Posterior cingulate gyrus (tissue), 11 donors: ENCODE measurements at regions not wholly inside any gene's neighbourhood (a gene's known extent, or its start where the extent isn't known, plus 50 kb on each side); places are given as distances from the start of the nearest gene placed in this dataset.
A peak's percentile ranks its signal among the peaks of the same experiment; 100 is the strongest.

ENCODE experiments used
- DNase-seq, 10 donors: peaks; one replicate each; pipeline versions ENCODE4 v3.0.0 to v3.0.0-alpha.2; 2020 to 2021; ENCODE audit warnings: mixed read lengths in 3 of 10
- intact Hi-C: fragments of 100-400 bp; cut with DNase I; formaldehyde crosslinking; loops from one replicate; pipeline ENCODE4 v1.15.1; 2023

- DNase-seq, result no peak
- intact Hi-C loops, result no loop called here
Measured at GRCh38 chr4:176897226-176897625, 104.5 kb upstream of the VEGFC start.

- no peak for DNase-seq
- intact Hi-C loops, result no loop called here
Measured at GRCh38 chr4:176898791-176899190, 106.1 kb upstream of the VEGFC start.

GRCh38 chr4:176902710-176903323 is 110.1 kb upstream of the VEGFC start:
- intact Hi-C loops, result no loop called here

GRCh38 chr4:176906709-176907108 is 114.0 kb upstream of the VEGFC start:
- DNase-seq, result no peak
- intact Hi-C loops, result no loop called here

More at GRCh38 chr4:176902710-176903323, 110.1 kb upstream of the VEGFC start:
- no peak for DNase-seq

GRCh38 chr4:176910646-176911045 is 117.9 kb upstream of the VEGFC start:
- intact Hi-C loops, result no loop called here
- DNase-seq, result peak in 1 of 10 donors; percentile 42

GRCh38 chr4:176919631-176920030 is 126.9 kb upstream of the VEGFC start:
- no peak for DNase-seq
- intact Hi-C loops, result no loop called here

GRCh38 chr4:176920694-176921093 is 128.0 kb upstream of the VEGFC start:
- DNase-seq, result no peak
- intact Hi-C loops, result no loop called here

DNA sequence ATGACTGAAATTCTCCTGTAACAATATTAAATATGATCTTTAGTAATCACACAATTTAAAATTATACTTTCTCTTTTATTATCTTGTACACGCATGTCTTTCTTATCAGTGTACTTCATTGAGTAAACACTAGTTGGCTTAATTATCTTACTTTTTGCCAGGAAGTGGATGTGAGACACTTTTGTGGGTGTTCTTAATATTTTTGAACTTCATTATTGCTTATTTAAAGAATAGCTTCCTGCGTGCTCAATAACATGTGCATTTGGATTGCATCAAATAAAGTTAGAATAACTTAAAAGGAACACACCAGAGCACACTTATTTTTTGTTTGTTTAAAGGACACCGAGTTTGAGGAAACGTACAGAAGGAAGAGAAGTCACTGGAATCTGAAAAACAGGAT is 128.5 kb upstream of the VEGFC start:
- intact Hi-C loops, result no loop called here
- no peak for DNase-seq

- intact Hi-C loops, result no loop called here
- DNase-seq, result no peak
Measured at GRCh38 chr4:176924238-176924637, 131.5 kb upstream of the VEGFC start.

GRCh38 chr4:176925962-176926361 is 133.2 kb upstream of the VEGFC start:
- intact Hi-C loops, result no loop called here
- DNase-seq, result no peak

GRCh38 chr4:176927117-176927516 is 134.4 kb upstream of the VEGFC start:
- intact Hi-C loops, result no loop called here
- no peak for DNase-seq

DNA sequence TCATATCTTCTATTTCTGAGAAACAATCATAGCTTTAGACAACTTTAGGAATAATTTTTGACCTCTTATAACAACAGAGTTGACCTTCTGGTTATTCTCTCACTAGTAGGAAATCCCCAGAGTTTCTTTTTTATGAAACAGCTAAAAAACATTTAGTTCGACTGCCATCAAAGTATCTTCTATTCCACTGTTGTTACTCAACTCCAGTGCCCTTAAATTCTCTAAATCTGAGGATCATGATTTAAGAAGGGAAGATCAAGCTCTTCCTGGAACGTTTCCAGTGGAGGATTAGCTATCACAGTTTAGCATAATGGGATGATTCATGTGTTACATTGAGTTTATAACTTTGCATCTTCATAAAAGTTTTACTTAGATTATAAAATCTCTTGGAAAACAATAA is 134.9 kb upstream of the VEGFC start:
- no peak for DNase-seq
- intact Hi-C loops, result no loop called here

GRCh38 chr4:176939445-176939844 is 146.7 kb upstream of the VEGFC start:
- intact Hi-C loops, result no loop called here
- DNase-seq, result no peak

- no peak for DNase-seq
Measured at GRCh38 chr4:176945334-176945733, 152.6 kb upstream of the VEGFC start.

DNA sequence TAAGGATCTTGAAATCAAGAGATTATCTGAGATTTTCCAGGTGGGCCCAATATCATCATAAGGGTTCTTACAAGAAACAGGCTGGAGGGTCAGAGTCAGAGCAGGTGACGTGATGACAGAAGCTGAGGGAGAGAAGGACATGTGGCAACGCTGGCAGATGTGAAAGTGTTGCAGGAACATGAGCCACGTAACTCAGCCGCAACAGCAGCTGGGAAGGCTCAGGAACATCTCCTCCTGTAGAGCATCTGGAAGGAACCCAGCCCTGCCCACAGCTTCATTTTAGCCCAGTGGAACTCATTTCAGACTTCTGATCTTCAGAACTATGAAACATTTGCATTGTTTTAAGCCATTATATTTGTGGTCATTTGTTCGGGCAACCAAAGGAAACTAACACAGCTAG is 156.3 kb upstream of the VEGFC start:
- DNase-seq, result peak in 1 of 10 donors; percentile 27

More at GRCh38 chr4:176945334-176945733, 152.6 kb upstream of the VEGFC start:
- intact Hi-C loops, result no loop called here

DNA sequence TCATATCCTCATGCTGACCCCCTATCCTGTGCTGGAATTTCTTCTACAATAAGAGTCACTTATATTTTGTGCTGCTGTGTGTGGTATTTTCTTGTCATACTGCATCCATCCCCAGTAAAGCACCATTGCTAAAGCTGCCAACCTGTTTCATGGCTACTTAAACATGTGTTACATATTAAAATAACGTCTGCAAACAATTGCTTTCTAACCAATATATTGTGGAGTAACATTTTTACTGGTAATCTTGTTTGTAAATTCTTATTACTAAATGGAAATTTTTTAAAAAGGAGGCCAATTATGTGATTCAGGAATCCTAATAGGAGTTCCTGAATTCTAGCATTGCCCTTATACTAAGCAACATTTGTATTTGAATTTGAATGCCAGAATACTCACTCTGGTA is 160.3 kb upstream of the VEGFC start:
- intact Hi-C loops, result no loop called here
- no peak for DNase-seq

More for the DNA sequence above, 156.3 kb upstream of the VEGFC start:
- intact Hi-C loops, result no loop called here

DNA sequence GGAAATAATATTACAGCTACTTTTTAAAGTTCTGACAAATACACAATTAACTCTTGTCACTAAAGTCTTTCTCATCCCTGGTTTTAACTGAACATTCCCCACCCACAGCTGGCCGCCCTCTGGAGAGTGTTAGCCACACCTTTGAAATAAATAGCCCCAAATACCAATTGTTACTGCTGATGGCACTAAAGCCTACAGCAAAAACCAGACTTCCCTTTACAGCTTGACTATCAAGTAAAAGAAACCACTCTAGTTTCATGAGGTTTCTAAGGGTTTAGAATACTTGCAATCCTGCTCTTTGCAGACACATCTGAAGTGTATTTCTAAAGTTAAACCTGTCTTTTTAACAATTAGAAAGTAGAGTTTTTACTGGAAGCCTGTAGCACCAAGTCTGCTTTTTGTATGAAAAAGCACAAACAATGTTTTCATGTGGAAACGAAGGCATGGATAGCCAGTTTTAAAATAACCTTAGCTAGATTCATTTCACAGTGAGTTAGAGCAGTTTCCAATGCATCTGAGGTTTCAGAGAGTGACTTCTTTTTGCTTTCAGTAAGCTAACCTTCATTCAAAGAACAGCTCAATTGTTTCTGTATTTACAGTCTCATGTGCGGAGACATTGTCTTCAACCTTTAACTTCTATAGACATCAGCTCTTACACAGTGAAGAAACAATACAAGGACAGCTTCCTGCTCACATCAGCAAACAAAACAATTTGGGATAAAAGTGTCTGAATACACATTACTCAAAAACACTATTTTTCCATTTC is 164.8 kb upstream of the VEGFC start:
- intact Hi-C loops, result no loop called here
- peak in 1 of 10 donors; percentile 24 for DNase-seq

GRCh38 chr4:176959980-176960379 is 167.3 kb upstream of the VEGFC start:
- DNase-seq, result no peak
- intact Hi-C loops, result no loop called here

DNA sequence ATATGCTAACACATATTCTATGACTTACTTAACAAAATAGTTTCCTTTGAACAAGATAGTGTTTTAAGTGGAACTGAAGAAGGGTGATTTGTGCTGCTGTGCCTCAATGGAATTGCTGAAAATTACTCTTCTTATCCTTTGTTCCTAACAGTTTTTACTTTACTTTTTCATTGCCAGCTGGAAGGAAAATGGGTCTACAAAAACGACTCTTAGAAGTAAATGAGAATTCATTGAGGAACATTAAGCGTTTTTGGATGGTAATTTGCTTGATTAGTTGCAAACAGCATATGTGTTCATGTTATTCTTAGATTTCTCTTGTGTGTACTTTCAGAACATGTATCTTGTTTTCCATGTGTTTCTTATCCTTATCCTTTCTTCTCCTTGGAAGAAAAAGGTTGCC is 170.4 kb upstream of the VEGFC start:
- no peak for DNase-seq
- intact Hi-C loops, result no loop called here

DNA sequence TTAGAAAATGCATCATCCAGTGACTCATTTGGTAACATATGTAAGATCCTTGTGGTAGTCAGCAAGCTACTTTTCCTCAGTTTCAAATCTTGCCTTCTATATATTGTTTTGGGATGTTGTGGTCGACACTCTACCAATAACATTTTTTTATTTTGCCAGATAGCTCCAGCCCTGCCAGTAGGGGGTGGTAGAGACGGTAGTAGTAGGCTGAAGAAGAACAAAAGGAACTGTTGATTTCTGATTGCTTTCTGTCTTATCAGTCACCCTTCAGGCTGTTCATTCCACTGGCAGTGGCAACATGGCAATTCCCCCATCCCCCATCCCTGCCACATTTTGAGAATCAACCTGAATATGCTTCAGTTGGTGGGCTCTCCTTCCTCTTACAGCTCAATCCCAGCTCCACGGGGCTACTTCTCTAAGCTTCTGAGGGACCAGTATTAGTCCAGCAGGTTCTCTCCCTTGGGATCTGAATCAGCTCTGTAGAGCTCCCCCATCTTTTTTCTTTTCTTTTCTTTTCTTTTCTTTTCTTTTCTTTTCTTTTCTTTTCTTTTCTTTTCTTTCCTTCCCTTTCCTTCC is 171.5 kb upstream of the VEGFC start:
- DNase-seq, result peak in 1 of 10 donors; percentile 40
- intact Hi-C loops, result no loop called here

GRCh38 chr4:176967586-176967985 is 174.9 kb upstream of the VEGFC start:
- no peak for DNase-seq
- intact Hi-C loops, result no loop called here

DNA sequence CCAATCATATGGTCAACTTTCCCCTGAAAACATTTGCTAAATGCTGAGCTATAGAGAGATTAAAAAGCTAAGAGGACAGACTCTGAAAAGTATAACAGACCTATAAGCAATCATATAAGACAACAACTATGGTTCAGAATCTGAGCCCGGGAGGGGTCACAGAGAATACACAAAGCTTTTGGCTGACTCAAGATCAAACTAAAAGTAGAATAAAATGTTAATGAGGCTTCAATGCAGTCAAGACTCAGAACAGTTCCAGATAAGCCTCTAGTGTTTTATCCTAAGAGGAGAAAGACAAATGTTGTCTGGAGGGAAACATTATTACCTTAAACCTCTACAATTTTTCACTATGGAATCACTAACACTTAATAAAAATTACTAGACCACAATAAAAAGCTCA is 175.4 kb upstream of the VEGFC start:
- intact Hi-C loops, result no loop called here

More for the DNA sequence above, 175.4 kb upstream of the VEGFC start:
- DNase-seq, result no peak
